Activated CD4-positive, alpha-beta T cell treated with anti-CD3 and anti-CD28 coated beads, Interleukin-2, amount 10 ng/mL, durations not matched to agents 7 days and 5 days (primary cell): ENCODE measurements at regions not wholly inside any gene's neighbourhood (a gene's known extent, or its start where the extent isn't known, plus 50 kb on each side); places are given as distances from the start of the nearest gene placed in this dataset.

Experiments used
- CTCF ChIA-PET: fragments of 350-600 bp; sonication (Branson Sonifier 250); formaldehyde crosslinking; loops from one replicate; lab custom pipeline; 2021; ENCODE audit warnings: antibody characterized with exemption; lab: Charles Lee
- POLR2A ChIA-PET: fragments of 350-600 bp; sonication (Branson Sonifier 250); formaldehyde crosslinking; loops from one replicate; lab custom pipeline; 2021; ENCODE audit warnings: antibody characterized with exemption; lab: Charles Lee
- DNase-seq: peaks from one replicate; pipeline ENCODE4 v3.0.0-alpha.2; 2020
- H3K27ac Mint-ChIP-seq: one replicate; pipeline ENCODE4 v1.8.0; 2021; ENCODE audit warnings: mild to moderate bottlenecking, moderate library complexity, mixed read lengths
- H3K27me3 Mint-ChIP-seq: one replicate; pipeline ENCODE4 v1.8.0; 2021; ENCODE audit warnings: mixed read lengths
- H3K36me3 Mint-ChIP-seq: one replicate; pipeline ENCODE4 v1.8.0; 2021; ENCODE audit warnings: low read depth, mixed read lengths
- H3K4me1 Mint-ChIP-seq: one replicate; pipeline ENCODE4 v1.8.0; 2021; ENCODE audit warnings: mixed read lengths
- H3K4me3 Mint-ChIP-seq: one replicate; pipeline ENCODE4 v1.8.0; 2021; ENCODE audit warnings: mild to moderate bottlenecking, moderate library complexity, mixed read lengths
- H3K9me3 Mint-ChIP-seq: one replicate; pipeline ENCODE4 v1.8.0; 2021; ENCODE audit warnings: mixed read lengths

DNA sequence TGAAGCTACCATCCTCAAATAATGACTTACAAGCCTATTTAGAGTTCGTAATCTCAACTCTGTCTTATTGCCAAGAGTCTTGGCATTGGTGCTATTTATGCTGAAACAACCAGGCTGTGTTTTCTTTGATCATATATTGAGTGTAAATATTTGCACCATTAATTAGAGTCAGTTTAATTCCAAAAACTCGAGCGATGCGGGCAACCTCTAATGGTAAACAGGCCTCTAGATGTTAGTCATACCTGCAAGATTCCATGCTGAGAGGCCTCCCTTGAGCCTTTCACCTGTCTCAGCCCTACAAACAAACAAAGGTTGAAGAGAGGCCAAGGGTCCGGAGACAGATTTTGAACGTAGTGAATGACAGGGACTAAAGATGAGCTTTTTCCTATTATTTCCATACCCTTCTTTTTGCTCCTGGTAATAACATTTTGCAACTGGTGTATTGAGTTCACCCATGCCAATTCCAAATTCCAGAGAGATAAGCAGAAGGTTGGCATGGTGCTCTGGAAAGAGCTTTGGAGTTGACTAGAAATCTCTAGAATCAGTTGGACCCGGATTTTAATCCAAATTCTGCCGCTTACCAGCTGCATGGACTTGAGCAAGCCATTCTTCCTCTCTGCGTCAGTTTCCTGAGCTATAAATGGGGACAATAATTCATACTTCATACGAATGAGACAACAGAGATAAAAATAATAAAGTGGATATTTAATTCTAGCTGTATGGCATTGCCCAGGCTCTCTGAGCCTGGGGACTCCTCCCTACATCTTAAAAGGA lies 99.1 kb upstream of the ANO1 start:
- Mint-ChIP-seq H3K27me3 (peaks cover 18% of the 10 kb centered on the region), H3K4me3 (no peak overlapping the region), H3K9me3 (no peaks in the 10 kb centered on the region), H3K27ac (no peak overlapping the region), H3K36me3 (no peaks in the 10 kb centered on the region), H3K4me1 (no peaks in the 10 kb centered on the region)
- DNase-seq: no peak
- CTCF ChIA-PET: no interaction called here
- POLR2A ChIA-PET: no interaction called here

- no peak overlapping the region for H3K4me3 Mint-ChIP-seq
- peaks cover 24% of the 10 kb centered on the region for H3K27me3 Mint-ChIP-seq
- CTCF ChIA-PET: no interaction called here
- POLR2A ChIA-PET: no interaction called here
- H3K27ac Mint-ChIP-seq: no peak overlapping the region
- H3K4me1 Mint-ChIP-seq: no peaks in the 10 kb centered on the region
- no peaks in the 10 kb centered on the region for H3K36me3 Mint-ChIP-seq
- no peak for DNase-seq
- no peaks in the 10 kb centered on the region for H3K9me3 Mint-ChIP-seq
Observed at GRCh38 chr11:69979632-69980031, 98.5 kb upstream of the ANO1 start.

DNA sequence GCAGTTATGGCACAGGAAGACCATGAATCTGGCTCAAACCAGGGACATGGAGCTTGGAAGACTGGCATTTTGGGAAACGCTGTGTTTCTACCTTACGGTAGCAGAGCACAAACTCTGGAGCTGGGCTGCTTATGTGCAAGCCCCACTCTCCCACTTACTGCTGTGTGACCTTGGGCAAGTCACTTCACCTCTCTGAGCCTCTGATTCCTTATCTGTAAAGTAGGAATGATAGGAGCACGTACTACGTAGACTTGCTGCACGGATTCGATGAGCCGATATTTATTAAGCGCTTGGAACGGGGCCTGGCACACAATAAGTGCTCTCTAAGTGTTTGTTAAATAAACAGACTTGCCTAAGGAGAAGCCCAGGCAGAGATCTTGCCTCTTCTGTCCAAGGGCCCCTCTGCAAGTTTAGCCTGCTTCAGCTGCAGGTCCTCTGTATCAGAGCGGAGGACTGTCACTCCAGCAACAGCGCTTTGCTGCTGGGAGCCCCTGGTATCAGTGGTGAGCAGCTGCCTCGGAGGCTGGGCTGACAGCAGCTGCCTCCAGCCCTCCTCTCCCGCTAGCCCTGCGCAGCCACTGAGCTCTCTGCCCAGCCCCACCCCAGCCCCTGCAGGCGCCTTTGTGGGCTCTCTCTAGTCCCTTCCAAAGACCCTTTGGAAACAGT lies 96.9 kb upstream of the ANO1 start:
- CTCF ChIA-PET: no interaction called here
- H3K27me3 Mint-ChIP-seq: peaks cover 32% of the 10 kb centered on the region
- no peak overlapping the region for H3K4me3 Mint-ChIP-seq
- H3K27ac Mint-ChIP-seq: no peak overlapping the region
- no peaks in the 10 kb centered on the region for H3K4me1 Mint-ChIP-seq
- no peaks in the 10 kb centered on the region for H3K9me3 Mint-ChIP-seq
- POLR2A ChIA-PET: no interaction called here
- no peaks in the 10 kb centered on the region for H3K36me3 Mint-ChIP-seq
- DNase-seq: no peak

DNA sequence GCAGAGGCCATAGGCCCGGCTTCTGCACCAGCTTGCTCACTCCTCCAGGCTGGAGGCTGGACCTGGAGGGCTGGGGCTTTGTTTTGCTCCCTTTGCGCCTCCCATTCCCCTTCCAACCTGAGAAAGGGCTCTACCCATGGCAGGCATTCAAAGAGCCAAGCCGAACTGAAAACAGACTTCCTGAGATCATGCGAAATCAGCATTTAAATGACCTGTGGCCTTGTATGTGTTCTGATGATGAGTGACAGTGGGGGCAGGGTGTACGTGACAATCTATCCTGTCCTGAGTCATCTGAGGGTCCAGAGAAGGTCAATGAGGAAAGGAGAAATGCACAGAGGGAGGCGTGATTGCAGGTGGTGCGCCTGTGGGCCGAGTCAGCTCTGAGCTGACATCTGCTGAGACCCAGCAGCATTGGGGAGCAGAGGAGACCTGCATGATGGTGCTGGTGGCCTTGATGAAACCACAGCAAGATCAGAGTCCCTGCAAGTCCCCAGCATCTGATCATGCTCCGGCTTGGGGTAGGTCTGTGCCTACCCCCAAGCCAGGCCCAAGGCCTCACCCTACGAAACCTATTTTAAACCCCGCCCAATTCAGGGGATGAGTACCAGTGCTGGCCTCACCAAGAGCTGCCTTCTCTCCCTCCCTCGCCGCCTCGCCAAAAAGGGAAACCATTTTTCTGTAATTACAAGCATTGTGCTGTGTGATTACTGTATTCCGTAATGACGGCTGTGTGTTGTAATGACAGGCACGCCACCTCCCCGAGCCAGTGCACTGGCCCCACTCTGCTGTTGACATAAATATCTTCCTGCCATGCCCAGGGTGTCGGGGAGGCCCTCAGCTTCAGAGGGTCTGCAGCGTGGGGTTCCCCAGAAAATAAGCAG lies 95.2 kb upstream of the ANO1 start:
- ChIA-PET CTCF (interaction anchor here (0.6 kb wide), 1 partner anchor 321 kb away, joined by 3 read pairs; no protein-coding TSS in a partner anchor), POLR2A (no interaction called here)
- H3K27me3 Mint-ChIP-seq: peaks cover 45% of the 10 kb centered on the region
- no peak overlapping the region for H3K27ac Mint-ChIP-seq
- H3K9me3 Mint-ChIP-seq: no peaks in the 10 kb centered on the region
- no peak overlapping the region for H3K4me3 Mint-ChIP-seq
- no peaks in the 10 kb centered on the region for H3K4me1 Mint-ChIP-seq
- no peaks in the 10 kb centered on the region for H3K36me3 Mint-ChIP-seq
- no peak for DNase-seq

GRCh38 chr11:69983571-69983877 lies 94.6 kb upstream of the ANO1 start:
- H3K4me3 Mint-ChIP-seq: no peak overlapping the region
- H3K4me1 Mint-ChIP-seq: no peaks in the 10 kb centered on the region
- H3K36me3 Mint-ChIP-seq: no peaks in the 10 kb centered on the region
- ChIA-PET POLR2A (no interaction called here), CTCF (interaction anchor here (0.6 kb wide), 1 partner anchor 321 kb away, joined by 3 read pairs; no protein-coding TSS in a partner anchor)
- H3K9me3 Mint-ChIP-seq: no peaks in the 10 kb centered on the region
- H3K27me3 Mint-ChIP-seq: peaks cover 51% of the 10 kb centered on the region
- DNase-seq: no peak
- no peak overlapping the region for H3K27ac Mint-ChIP-seq

- Mint-ChIP-seq H3K4me1 (no peaks in the 10 kb centered on the region), H3K36me3 (no peaks in the 10 kb centered on the region), H3K27me3 (peaks cover 55% of the 10 kb centered on the region), H3K9me3 (no peaks in the 10 kb centered on the region), H3K27ac (no peak overlapping the region), H3K4me3 (no peak overlapping the region)
- ChIA-PET POLR2A (no interaction called here), CTCF (no interaction called here)
- DNase-seq: no peak
Observed at GRCh38 chr11:69983897-69984438, 94.1 kb upstream of the ANO1 start.

DNA sequence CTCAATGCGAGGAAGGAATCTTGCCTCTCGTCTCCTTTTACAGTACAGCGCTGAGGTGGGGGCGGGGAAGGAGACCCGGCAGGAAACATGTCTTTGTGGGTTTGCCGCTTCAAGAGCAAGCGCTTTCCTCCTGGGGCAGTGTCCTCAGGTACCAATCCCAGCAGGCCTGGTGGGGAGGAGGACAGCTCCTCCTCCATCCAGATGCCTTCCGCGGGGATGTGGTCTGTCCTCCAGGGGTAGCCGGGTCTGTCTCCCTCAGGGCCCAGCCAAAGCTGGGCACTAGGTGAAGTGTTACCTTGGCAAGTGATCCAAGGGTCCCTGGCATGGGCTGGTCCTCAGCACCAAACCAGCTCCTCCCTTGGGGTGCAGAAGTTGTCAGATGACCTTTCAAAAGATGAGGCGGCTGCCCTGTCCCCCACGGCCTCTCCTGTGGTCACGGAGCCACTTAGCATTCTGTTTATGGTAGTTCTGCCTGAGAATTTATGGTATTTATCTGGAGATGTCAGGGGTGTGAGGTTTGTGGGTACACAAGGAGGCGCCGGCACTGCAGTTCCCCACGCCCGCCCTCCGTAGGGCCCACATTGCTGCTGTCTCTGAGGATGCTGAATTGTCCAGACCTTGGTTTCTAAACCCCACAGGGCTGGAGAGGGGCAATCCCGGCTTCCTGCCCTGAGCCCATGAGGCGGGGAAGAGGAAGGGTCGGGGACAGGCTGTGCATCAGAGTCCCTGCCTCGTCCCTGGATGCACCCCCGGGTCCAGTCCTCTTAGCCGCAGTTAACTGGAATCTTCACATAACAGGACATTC lies 93.5 kb upstream of the ANO1 start:
- H3K4me1 Mint-ChIP-seq: no peaks in the 10 kb centered on the region
- DNase-seq: no peak
- ChIA-PET CTCF (no interaction called here), POLR2A (no interaction called here)
- H3K27me3 Mint-ChIP-seq: peaks cover 56% of the 10 kb centered on the region
- H3K4me3 Mint-ChIP-seq: no peak overlapping the region
- no peaks in the 10 kb centered on the region for H3K36me3 Mint-ChIP-seq
- H3K27ac Mint-ChIP-seq: no peak overlapping the region
- H3K9me3 Mint-ChIP-seq: no peaks in the 10 kb centered on the region

GRCh38 chr11:69985331-69985640 lies 92.8 kb upstream of the ANO1 start:
- Mint-ChIP-seq H3K4me3 (no peak overlapping the region), H3K36me3 (no peaks in the 10 kb centered on the region), H3K27me3 (peaks cover 60% of the 10 kb centered on the region), H3K9me3 (no peaks in the 10 kb centered on the region), H3K4me1 (no peaks in the 10 kb centered on the region), H3K27ac (no peak overlapping the region)
- no peak for DNase-seq
- POLR2A ChIA-PET: no interaction called here
- CTCF ChIA-PET: no interaction called here

- Mint-ChIP-seq H3K4me1 (no peaks in the 10 kb centered on the region), H3K27ac (no peak overlapping the region), H3K36me3 (no peaks in the 10 kb centered on the region), H3K9me3 (no peaks in the 10 kb centered on the region), H3K27me3 (peaks cover 64% of the 10 kb centered on the region), H3K4me3 (no peak overlapping the region)
- ChIA-PET POLR2A (no interaction called here), CTCF (no interaction called here)
- no peak for DNase-seq
Observed at GRCh38 chr11:69985641-69986439, 92.3 kb upstream of the ANO1 start.

DNA sequence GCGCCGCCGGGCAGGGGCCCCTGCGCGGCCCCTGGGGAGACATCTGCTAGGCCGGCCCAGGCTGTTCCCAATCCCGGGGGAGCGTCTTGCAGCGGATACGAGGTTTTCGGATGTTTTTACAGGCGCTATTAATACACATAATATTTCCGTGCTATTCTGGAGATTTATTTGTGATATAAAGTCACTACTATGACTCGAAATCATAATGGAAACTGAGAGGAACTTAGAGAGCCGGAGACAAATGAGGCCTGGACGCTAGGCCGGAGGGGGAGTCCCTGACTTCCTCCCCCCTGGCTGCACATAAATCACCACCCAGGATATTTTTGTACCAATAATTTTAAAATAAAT lies 91.7 kb upstream of the ANO1 start:
- no peak overlapping the region for H3K27ac Mint-ChIP-seq
- CTCF ChIA-PET: no interaction called here
- no peaks in the 10 kb centered on the region for H3K4me1 Mint-ChIP-seq
- no peaks in the 10 kb centered on the region for H3K36me3 Mint-ChIP-seq
- no peak overlapping the region for H3K4me3 Mint-ChIP-seq
- POLR2A ChIA-PET: no interaction called here
- H3K27me3 Mint-ChIP-seq: peaks cover 69% of the 10 kb centered on the region
- H3K9me3 Mint-ChIP-seq: no peaks in the 10 kb centered on the region
- no peak for DNase-seq

GRCh38 chr11:69986830-69987229 lies 91.3 kb upstream of the ANO1 start:
- no peaks in the 10 kb centered on the region for H3K36me3 Mint-ChIP-seq
- H3K4me1 Mint-ChIP-seq: no peaks in the 10 kb centered on the region
- no peak overlapping the region for H3K27ac Mint-ChIP-seq
- H3K27me3 Mint-ChIP-seq: peaks cover 66% of the 10 kb centered on the region
- H3K4me3 Mint-ChIP-seq: no peak overlapping the region
- no peak for DNase-seq
- ChIA-PET POLR2A (no interaction called here), CTCF (no interaction called here)
- no peaks in the 10 kb centered on the region for H3K9me3 Mint-ChIP-seq

- H3K27me3 Mint-ChIP-seq: peaks cover 31% of the 10 kb centered on the region
- no peaks in the 10 kb centered on the region for H3K36me3 Mint-ChIP-seq
- H3K9me3 Mint-ChIP-seq: peaks cover 2% of the 10 kb centered on the region
- ChIA-PET CTCF (interaction anchor here (0.7 kb wide), 1 partner anchor 146 kb away, joined by 3 read pairs; no protein-coding TSS in a partner anchor), POLR2A (no interaction called here)
- H3K27ac Mint-ChIP-seq: no peak overlapping the region
- no peak overlapping the region for H3K4me3 Mint-ChIP-seq
- H3K4me1 Mint-ChIP-seq: no peaks in the 10 kb centered on the region
- DNase-seq: no peak
Observed at GRCh38 chr11:69992026-69992425, 86.1 kb upstream of the ANO1 start.
